Thyroid gland (tissue), 4 donors: ENCODE measurements at regions not wholly inside any gene's neighbourhood (a gene's known extent, or its start where the extent isn't known, plus 50 kb on each side); places are given as distances from the start of the nearest gene placed in this dataset.

ENCODE experiments used
- POLR2A ChIP-seq, 2 donors: fragments of 450-650 bp; IDR thresholded peaks; one replicate each; pipeline ENCODE4 v1.6.1; 2017; ENCODE audit warnings: antibody characterized with exemption in 2 of 2, mild to moderate bottlenecking in 2 of 2, moderate library complexity in 1 of 2
- TF ChIP-seq, protein P1 (sequence below), 6 experiments: fragments of 200-600 bp in 3 of 6; fragments of 450-650 bp in 3 of 6; sonication (generic) in 3 of 6; IDR thresholded peaks; one replicate each; pipeline ENCODE4 v1.5.1; 2016 to 2019; ENCODE audit warnings: antibody characterized with exemption in 6 of 6, mild to moderate bottlenecking in 2 of 6, inconsistent platforms in 1 of 6, moderate library complexity in 1 of 6

DNA sequence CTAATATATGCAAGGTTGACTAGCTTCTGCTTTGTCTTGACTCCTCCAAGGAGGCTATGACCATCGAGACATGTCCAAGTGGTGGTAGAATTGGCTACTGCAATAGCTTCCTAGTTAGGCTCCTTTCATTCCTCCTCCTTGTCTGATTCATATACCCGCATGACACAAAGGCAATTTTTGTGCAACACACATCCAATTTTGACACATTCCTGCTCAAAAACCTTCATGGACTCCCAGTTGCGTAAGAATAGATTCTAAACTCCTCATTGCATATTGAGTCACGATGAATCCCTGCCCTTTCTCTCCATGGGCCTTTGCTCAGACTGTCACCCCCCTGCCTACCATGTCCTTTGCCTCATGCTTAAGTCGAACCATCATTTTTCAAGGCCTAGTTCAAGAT, 344.5 kb downstream of the ACTL7B start:
- no peak for TF ChIP-seq POLR2A (IDR thresholded peaks at IDR 0.05)
- TF ChIP-seq, protein P1, sequence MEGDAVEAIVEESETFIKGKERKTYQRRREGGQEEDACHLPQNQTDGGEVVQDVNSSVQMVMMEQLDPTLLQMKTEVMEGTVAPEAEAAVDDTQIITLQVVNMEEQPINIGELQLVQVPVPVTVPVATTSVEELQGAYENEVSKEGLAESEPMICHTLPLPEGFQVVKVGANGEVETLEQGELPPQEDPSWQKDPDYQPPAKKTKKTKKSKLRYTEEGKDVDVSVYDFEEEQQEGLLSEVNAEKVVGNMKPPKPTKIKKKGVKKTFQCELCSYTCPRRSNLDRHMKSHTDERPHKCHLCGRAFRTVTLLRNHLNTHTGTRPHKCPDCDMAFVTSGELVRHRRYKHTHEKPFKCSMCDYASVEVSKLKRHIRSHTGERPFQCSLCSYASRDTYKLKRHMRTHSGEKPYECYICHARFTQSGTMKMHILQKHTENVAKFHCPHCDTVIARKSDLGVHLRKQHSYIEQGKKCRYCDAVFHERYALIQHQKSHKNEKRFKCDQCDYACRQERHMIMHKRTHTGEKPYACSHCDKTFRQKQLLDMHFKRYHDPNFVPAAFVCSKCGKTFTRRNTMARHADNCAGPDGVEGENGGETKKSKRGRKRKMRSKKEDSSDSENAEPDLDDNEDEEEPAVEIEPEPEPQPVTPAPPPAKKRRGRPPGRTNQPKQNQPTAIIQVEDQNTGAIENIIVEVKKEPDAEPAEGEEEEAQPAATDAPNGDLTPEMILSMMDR (IDR thresholded peaks at IDR 0.05) = no peak
